ENCODE measurements at regions not wholly inside any gene's neighbourhood (a gene's known extent, or its start where the extent isn't known, plus 50 kb on each side); places are given as distances from the start of the nearest gene placed in this dataset.

- no peak for TF ChIP-seq CTCF (IDR thresholded peaks at IDR 0.05)
- TF ChIP-seq POLR2AphosphoS5 (IDR thresholded peaks at IDR 0.05) = no peak
- TF ChIP-seq POLR2A (IDR thresholded peaks at IDR 0.05) = no peak
Measured at GRCh38 chr9:33638391-33638915, 114.4 kb downstream of the ANKRD18B start.
